ENCODE measurements at regions not wholly inside any gene's neighbourhood (a gene's known extent, or its start where the extent isn't known, plus 50 kb on each side); places are given as distances from the start of the nearest gene placed in this dataset.

DNA sequence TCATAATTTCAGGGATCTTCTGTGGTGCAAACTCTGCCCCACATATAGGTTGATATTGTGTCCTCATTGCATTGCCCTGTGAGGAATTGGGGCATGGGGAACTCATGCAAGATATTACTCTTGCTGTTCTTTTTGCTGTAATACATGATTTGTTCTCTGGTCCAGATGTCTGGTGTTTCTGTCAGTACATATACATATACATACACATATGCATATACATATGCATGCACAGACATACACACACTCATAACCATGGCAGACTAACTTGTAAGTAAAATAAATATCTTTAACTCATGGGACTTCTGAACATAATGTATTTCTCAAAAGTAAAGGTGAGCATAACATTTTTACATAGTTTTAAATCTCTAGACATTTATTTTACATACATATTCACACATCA lies 438.3 kb downstream of the CD109 start:
- no peak overlapping the region for H3K4me3 Mint-ChIP-seq (ENCODE audit: low read depth)
- no peak overlapping the region for H3K27ac Mint-ChIP-seq
- no peaks in the 10 kb centered on the region for H3K36me3 Mint-ChIP-seq (ENCODE audit: low read depth)
- no peaks in the 10 kb centered on the region for H3K9me3 Mint-ChIP-seq
- H3K27me3 Mint-ChIP-seq (ENCODE audit: low read depth) = no peaks in the 10 kb centered on the region
- intact Hi-C loops (cut with micrococcal nuclease) = no loop called here
- DNase-seq (ENCODE audit: low spot score) = no peak
- H3K4me1 Mint-ChIP-seq (ENCODE audit: low read depth) = no peaks in the 10 kb centered on the region

DNA sequence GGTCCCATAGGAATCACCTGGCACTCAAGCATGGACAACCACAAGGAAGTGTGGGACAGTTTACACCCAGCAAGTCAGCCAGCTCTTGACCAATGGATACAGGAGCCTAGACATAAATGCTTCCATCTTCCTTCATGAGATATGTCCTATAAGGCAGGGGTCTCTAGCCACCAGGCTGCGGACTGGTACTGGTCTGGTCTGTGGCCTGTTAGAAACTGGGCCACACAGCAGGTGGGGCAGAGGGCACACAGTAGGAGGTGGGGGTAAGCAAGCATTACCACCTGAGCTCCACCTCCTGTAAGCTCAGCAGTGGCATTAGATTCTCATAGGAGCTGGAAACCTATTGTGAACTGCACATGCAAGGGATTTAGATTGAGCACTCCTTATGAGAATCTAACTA lies 437.1 kb downstream of the CD109 start:
- Mint-ChIP-seq H3K4me3 (ENCODE audit: low read depth) (no peak overlapping the region), H3K36me3 (ENCODE audit: low read depth) (no peaks in the 10 kb centered on the region), H3K9me3 (no peaks in the 10 kb centered on the region), H3K27me3 (ENCODE audit: low read depth) (no peaks in the 10 kb centered on the region), H3K4me1 (ENCODE audit: low read depth) (no peaks in the 10 kb centered on the region), H3K27ac (no peak overlapping the region)
- DNase-seq (ENCODE audit: low spot score) = no peak
- intact Hi-C loops (cut with micrococcal nuclease) = no loop called here

DNA sequence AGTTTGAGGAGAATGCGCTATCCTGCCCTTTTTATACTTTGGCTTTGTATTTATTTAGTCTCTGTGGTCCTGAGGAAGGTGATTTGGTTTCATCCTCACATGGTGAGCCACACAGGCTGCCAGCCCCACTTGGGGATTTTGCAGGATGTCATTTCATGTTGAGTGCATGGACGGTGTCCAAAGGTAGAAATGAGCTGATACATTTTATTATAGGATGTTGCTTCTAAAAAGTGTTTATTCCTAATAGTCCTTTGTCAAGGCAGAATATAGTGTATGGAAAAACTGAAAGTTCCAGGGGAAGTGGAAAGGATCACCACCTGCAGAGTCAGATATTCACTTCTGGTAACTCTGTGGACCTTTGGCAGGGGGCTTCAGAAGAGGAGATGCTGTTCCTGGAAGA lies 434.6 kb downstream of the CD109 start:
- H3K9me3 Mint-ChIP-seq = no peaks in the 10 kb centered on the region
- no peaks in the 10 kb centered on the region for H3K36me3 Mint-ChIP-seq (ENCODE audit: low read depth)
- DNase-seq (ENCODE audit: low spot score) = no peak
- H3K4me3 Mint-ChIP-seq (ENCODE audit: low read depth) = no peak overlapping the region
- no peaks in the 10 kb centered on the region for H3K4me1 Mint-ChIP-seq (ENCODE audit: low read depth)
- intact Hi-C loops (cut with micrococcal nuclease) = no loop called here
- H3K27me3 Mint-ChIP-seq (ENCODE audit: low read depth) = no peaks in the 10 kb centered on the region
- H3K27ac Mint-ChIP-seq = no peak overlapping the region

DNA sequence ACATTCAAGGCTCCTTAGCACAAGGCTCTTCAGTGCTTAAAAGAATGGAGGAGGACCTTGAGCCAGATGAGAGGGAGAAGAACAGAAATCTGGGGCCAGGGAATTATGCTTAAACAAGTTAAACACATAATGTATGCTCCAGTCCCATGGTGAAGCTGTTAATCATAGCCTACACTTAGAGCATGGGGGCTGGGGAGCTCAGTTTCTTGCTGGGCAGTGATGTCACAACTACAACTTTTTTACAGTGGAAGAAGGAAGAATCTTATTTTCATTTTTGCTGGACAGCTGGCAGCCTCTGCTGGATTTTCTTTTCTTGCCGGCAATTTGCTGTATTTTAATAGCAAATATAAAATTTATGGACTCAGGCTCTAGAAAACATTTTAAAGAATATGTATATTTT lies 432.5 kb downstream of the CD109 start:
- Mint-ChIP-seq H3K9me3 (no peaks in the 10 kb centered on the region), H3K27me3 (ENCODE audit: low read depth) (no peaks in the 10 kb centered on the region), H3K4me1 (ENCODE audit: low read depth) (no peaks in the 10 kb centered on the region), H3K27ac (no peak overlapping the region), H3K4me3 (ENCODE audit: low read depth) (no peak overlapping the region), H3K36me3 (ENCODE audit: low read depth) (no peaks in the 10 kb centered on the region)
- intact Hi-C loops (cut with micrococcal nuclease) = no loop called here
- DNase-seq (ENCODE audit: low spot score) = no peak

DNA sequence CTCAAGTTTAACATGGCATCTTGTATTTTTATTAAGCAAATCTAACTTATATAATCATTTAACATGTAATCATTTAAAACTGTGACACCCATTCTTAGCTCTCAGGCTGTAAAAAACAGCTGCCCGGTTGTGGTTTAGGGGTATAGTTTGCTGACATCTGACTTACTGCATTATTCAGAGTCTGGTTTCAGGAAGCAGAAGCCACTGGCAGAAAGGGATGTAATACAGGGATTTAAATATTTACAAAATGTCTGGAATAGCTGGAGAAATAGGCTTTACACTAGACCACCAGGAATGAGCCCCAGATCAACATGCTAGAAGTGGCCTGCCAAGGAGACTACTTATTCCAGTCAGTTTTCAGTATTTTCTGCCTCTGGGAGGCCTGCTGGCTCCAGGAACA lies 421.1 kb downstream of the CD109 start:
- peaks cover 3% of the 10 kb centered on the region for H3K4me1 Mint-ChIP-seq (ENCODE audit: low read depth)
- H3K27ac Mint-ChIP-seq = no peak overlapping the region
- no peak overlapping the region for H3K4me3 Mint-ChIP-seq (ENCODE audit: low read depth)
- H3K27me3 Mint-ChIP-seq (ENCODE audit: low read depth) = no peaks in the 10 kb centered on the region
- DNase-seq (ENCODE audit: low spot score) = no peak
- H3K9me3 Mint-ChIP-seq = no peaks in the 10 kb centered on the region
- intact Hi-C loops (cut with micrococcal nuclease) = no loop called here
- no peaks in the 10 kb centered on the region for H3K36me3 Mint-ChIP-seq (ENCODE audit: low read depth)

DNA sequence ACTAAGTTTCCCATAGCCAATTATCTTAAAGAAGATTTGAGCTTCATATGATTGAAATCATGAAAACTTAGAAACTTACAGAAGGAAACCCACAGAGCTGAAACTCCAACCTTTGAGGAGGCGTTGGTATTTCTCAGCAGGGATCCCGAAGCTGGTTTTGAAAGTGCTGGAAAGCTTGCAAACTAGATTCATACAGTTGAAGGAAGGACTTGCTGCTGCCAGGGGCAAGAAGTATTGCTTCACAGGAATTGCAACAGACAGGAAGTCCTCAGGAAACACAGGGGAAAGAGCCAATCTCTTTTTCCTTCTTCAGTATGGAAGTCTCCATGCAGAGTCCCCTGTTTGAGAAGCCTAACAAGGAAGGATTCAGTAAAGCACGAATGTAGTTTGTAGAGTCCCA lies 419.7 kb downstream of the CD109 start:
- Mint-ChIP-seq H3K9me3 (no peaks in the 10 kb centered on the region), H3K4me3 (ENCODE audit: low read depth) (no peak overlapping the region), H3K4me1 (ENCODE audit: low read depth) (peaks cover 3% of the 10 kb centered on the region), H3K36me3 (ENCODE audit: low read depth) (no peaks in the 10 kb centered on the region), H3K27ac (no peak overlapping the region), H3K27me3 (ENCODE audit: low read depth) (no peaks in the 10 kb centered on the region)
- no peak for DNase-seq (ENCODE audit: low spot score)
- intact Hi-C loops (cut with micrococcal nuclease) = no loop called here

DNA sequence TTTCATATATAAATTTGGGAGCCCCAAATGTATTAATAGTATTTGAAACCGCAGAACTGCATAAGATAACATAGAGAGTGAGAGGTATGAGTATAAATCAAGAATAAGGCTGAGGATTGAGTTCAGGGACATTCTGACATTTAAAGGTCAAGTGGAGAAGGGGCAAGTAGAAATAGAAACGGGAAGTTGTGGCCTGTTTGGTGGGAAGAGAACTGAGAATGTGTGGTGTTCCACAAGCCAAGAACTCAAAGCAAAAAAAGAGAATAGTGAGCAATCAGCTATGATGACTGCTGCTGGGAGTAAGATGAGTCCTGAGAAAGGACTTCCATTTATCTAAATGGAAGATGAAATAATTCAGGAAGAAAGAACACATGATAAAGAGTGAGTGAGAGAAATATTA lies 418.4 kb downstream of the CD109 start:
- Mint-ChIP-seq H3K27ac (no peak overlapping the region), H3K9me3 (no peaks in the 10 kb centered on the region), H3K27me3 (ENCODE audit: low read depth) (no peaks in the 10 kb centered on the region), H3K4me3 (ENCODE audit: low read depth) (no peak overlapping the region), H3K4me1 (ENCODE audit: low read depth) (peaks cover 3% of the 10 kb centered on the region), H3K36me3 (ENCODE audit: low read depth) (no peaks in the 10 kb centered on the region)
- intact Hi-C loops (cut with micrococcal nuclease) = no loop called here
- no peak for DNase-seq (ENCODE audit: low spot score)

DNA sequence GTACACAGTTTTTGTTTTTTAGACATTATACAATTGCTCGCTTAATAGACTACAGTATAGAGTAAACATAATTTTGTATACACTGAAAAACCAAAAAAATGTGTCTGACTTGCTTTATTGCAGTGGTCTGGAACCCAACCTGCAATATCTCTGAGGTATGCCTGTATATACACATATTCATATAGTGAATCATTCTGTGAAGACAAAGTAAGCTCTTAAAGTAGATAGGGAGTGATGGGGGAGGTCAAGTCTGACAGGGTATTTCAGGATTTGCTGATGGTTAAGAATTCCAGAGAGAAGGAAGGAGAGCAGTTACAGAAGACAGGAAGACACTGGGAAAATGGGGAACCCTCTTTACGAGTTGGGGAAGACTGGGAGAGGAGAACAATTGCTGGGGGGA lies 417.9 kb downstream of the CD109 start:
- Mint-ChIP-seq H3K4me1 (ENCODE audit: low read depth) (peaks cover 3% of the 10 kb centered on the region), H3K36me3 (ENCODE audit: low read depth) (no peaks in the 10 kb centered on the region), H3K4me3 (ENCODE audit: low read depth) (no peak overlapping the region), H3K9me3 (no peaks in the 10 kb centered on the region), H3K27ac (no peak overlapping the region), H3K27me3 (ENCODE audit: low read depth) (no peaks in the 10 kb centered on the region)
- intact Hi-C loops (cut with micrococcal nuclease) = no loop called here
- DNase-seq (ENCODE audit: low spot score) = no peak

DNA sequence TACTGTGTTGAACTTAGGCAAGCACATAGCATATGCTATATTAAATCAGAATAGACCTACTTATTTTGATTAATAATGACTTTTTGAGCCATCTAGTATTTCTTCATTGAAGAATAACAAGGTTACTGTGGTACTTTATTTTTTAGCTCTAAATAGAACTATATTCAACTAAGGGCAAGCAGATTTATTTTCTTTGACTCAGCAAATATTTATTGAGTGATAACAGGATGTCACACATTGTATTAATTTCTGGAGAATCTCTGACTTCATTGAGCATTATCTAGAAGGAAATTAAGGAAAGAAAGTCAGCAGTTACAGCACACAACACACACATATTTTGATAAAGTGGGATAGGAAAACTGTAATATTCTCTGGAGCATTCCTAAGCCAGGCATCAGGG lies 407.4 kb downstream of the CD109 start:
- intact Hi-C loops (cut with micrococcal nuclease) = no loop called here

DNA sequence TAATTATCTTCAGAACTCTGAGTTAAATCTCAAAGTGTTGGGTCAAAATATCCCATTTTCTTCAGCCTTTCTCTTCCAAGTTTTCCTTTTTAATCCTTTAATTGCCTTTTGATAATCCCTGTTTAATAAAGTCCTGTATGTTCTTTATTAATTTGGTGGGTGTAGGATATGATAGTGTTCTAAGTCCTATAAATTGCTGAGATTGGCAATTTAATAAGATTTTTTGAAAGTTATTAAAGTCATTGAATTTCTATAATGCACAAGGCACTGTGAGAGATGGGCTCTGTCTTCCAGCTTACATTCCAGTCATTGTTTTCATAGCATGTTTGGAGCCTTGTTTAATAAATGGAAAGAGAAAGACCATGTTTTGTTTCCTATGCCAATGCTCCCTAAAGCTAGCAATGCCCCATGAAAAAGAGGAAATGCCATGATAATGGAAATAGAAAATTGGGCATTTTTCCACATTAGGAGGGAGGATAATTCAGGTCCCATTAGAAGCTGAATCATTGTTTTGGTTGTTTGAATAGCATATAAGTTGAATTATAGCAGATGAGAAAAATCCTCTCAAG lies 404.8 kb downstream of the CD109 start:
- no peak for DNase-seq (ENCODE audit: low spot score)
- no peaks in the 10 kb centered on the region for H3K4me1 Mint-ChIP-seq (ENCODE audit: low read depth)
- intact Hi-C loops (cut with micrococcal nuclease) = no loop called here
- no peaks in the 10 kb centered on the region for H3K36me3 Mint-ChIP-seq (ENCODE audit: low read depth)
- no peak overlapping the region for H3K27ac Mint-ChIP-seq
- H3K9me3 Mint-ChIP-seq = no peaks in the 10 kb centered on the region
- H3K4me3 Mint-ChIP-seq (ENCODE audit: low read depth) = no peak overlapping the region
- H3K27me3 Mint-ChIP-seq (ENCODE audit: low read depth) = no peaks in the 10 kb centered on the region

More for the DNA sequence above, 407.4 kb downstream of the CD109 start:
- H3K4me1 Mint-ChIP-seq (ENCODE audit: low read depth) = no peaks in the 10 kb centered on the region
- no peaks in the 10 kb centered on the region for H3K9me3 Mint-ChIP-seq
- H3K27ac Mint-ChIP-seq = no peak overlapping the region
- no peak for DNase-seq (ENCODE audit: low spot score)
- H3K36me3 Mint-ChIP-seq (ENCODE audit: low read depth) = no peaks in the 10 kb centered on the region
- no peak overlapping the region for H3K4me3 Mint-ChIP-seq (ENCODE audit: low read depth)
- H3K27me3 Mint-ChIP-seq (ENCODE audit: low read depth) = no peaks in the 10 kb centered on the region

DNA sequence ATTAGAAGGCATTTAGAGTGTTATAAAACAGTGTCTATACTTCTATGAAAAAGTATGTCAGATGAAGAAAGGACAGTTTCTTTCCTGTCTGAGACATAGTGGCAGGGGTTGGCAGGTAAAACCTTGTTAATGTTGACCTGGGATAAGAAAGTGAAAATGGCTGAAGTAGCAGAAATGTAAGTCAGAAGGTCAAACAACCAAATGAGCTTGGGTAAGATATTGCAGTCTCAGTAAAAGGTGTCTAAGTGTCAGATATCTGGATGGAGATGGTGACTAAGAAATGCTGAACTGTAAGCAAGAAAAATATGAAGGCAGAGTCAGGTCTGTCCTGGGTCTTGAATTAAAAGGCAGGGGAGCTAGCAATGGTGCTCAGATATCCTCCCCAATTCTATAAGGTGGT lies 400.3 kb downstream of the CD109 start:
- intact Hi-C loops (cut with micrococcal nuclease) = loop anchor here (10.0 kb wide), 1 partner anchor 352 kb away; no protein-coding TSS in a partner anchor
- H3K27ac Mint-ChIP-seq = no peak overlapping the region
- no peaks in the 10 kb centered on the region for H3K27me3 Mint-ChIP-seq (ENCODE audit: low read depth)
- DNase-seq (ENCODE audit: low spot score) = no peak
- H3K9me3 Mint-ChIP-seq = no peaks in the 10 kb centered on the region
- no peaks in the 10 kb centered on the region for H3K36me3 Mint-ChIP-seq (ENCODE audit: low read depth)
- no peaks in the 10 kb centered on the region for H3K4me1 Mint-ChIP-seq (ENCODE audit: low read depth)
- no peak overlapping the region for H3K4me3 Mint-ChIP-seq (ENCODE audit: low read depth)

DNA sequence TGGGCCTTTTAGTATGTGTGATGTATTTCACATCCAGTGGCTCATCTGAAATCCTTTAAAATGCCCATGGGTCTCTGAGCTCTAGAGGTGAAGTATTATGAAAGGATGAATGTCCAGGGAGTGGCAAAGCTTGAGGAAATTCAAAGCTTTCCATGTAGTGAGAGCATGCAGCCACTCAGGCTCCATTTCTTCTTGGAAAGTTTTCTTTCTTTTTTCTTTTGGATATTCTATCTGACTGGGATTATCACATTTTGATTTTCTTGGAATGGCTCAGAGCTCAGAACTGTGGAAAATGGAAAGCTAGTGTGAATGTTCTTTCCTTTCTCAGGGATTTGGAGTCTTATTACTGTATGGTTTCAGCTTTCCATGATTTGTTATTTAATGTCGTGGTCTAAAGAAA lies 397.4 kb downstream of the CD109 start:
- Mint-ChIP-seq H3K4me3 (ENCODE audit: low read depth) (no peak overlapping the region), H3K36me3 (ENCODE audit: low read depth) (no peaks in the 10 kb centered on the region), H3K4me1 (ENCODE audit: low read depth) (no peaks in the 10 kb centered on the region), H3K27me3 (ENCODE audit: low read depth) (no peaks in the 10 kb centered on the region), H3K27ac (no peak overlapping the region), H3K9me3 (no peaks in the 10 kb centered on the region)
- intact Hi-C loops (cut with micrococcal nuclease) = loop anchor here (10.0 kb wide), 1 partner anchor 349 kb away; no protein-coding TSS in a partner anchor
- DNase-seq (ENCODE audit: low spot score) = no peak

DNA sequence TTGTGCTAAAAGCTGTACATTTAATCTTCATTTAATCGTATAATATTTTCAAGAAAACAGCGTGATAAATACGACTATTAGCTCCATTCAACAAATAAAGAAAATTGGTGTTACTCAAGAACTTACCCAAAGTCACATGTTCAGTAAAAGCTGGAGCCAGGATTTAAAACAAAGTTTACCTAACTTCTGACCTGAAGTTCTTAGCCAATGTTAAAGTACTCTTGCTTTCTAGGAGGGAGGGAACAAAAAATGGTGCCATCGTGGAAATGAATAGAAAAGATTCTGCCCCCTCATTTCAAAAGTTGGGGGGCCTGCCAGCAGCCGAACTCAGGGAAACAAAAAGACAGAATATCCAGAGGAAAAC lies 395.8 kb downstream of the CD109 start:
- no peak overlapping the region for H3K4me3 Mint-ChIP-seq (ENCODE audit: low read depth)
- intact Hi-C loops (cut with micrococcal nuclease) = loop anchor here (1.0 to 10.0 kb wide), 2 partner anchors 347 to 1118 kb away; no protein-coding TSS in a partner anchor
- no peak for DNase-seq (ENCODE audit: low spot score)
- H3K27me3 Mint-ChIP-seq (ENCODE audit: low read depth) = no peaks in the 10 kb centered on the region
- no peaks in the 10 kb centered on the region for H3K36me3 Mint-ChIP-seq (ENCODE audit: low read depth)
- no peaks in the 10 kb centered on the region for H3K4me1 Mint-ChIP-seq (ENCODE audit: low read depth)
- no peaks in the 10 kb centered on the region for H3K9me3 Mint-ChIP-seq
- no peak overlapping the region for H3K27ac Mint-ChIP-seq

Measured in activated T-helper 2 cell treated with anti-CD3 and anti-CD28 coated beads, Interferon-gamma antibody, Interleukin-2, Interleukin-4, amounts not matched to agents 10 μg/mL and 5 μg/mL and 100 μg/mL, durations not matched to agents 14 hours and 24 hours and 36 hours (primary cell).